Hepatocyte (in vitro differentiated cells): ENCODE measurements at regions not wholly inside any gene's neighbourhood (a gene's known extent, or its start where the extent isn't known, plus 50 kb on each side); places are given as distances from the start of the nearest gene placed in this dataset.
"Not testable (repeated sequence)": the region's sequence is repeated elsewhere in the genome, so short reads cannot be mapped to it uniquely, and the experiment has no call there.

ENCODE experiments used
- EZH2 ChIP-seq: fragments of 200-600 bp; sonication (generic); IDR thresholded peaks from 2 replicates; pipeline ENCODE4 v1.6.1; 2016; ENCODE audit warnings: antibody characterized with exemption, mild to moderate bottlenecking, borderline replicate concordance
- TF ChIP-seq, protein P1 (sequence below): fragments of 200-600 bp; sonication (generic); IDR thresholded peaks from 2 replicates; pipeline ENCODE4 v1.5.1; 2016; ENCODE audit warnings: antibody characterized with exemption, mild to moderate bottlenecking; ENCODE audit not compliant: poor library complexity

DNA sequence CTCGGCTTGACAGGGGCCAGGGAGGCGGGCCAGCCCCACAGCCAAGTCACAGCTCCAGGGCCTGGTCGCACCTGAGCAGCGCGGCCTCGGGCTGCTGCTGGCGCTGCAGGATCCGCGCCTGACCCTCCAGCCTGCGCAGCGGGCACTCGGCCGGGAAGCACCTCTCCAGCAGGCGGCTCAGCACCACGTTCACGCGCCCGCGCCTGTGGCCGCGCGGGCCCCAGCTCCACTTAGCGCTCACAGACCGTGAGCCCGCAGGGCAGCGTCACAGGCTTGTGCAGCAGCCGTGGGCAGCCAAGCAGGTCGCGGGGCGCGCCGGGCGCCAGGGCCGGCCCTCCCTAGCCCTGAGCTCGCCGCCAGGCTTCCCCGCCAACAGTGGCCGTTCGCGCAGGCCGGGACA is 95.8 kb downstream of the POTEB3 start:
- TF ChIP-seq, protein P1, sequence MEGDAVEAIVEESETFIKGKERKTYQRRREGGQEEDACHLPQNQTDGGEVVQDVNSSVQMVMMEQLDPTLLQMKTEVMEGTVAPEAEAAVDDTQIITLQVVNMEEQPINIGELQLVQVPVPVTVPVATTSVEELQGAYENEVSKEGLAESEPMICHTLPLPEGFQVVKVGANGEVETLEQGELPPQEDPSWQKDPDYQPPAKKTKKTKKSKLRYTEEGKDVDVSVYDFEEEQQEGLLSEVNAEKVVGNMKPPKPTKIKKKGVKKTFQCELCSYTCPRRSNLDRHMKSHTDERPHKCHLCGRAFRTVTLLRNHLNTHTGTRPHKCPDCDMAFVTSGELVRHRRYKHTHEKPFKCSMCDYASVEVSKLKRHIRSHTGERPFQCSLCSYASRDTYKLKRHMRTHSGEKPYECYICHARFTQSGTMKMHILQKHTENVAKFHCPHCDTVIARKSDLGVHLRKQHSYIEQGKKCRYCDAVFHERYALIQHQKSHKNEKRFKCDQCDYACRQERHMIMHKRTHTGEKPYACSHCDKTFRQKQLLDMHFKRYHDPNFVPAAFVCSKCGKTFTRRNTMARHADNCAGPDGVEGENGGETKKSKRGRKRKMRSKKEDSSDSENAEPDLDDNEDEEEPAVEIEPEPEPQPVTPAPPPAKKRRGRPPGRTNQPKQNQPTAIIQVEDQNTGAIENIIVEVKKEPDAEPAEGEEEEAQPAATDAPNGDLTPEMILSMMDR: not testable (repeated sequence)
- TF ChIP-seq EZH2: not testable (repeated sequence)
